ENCODE measurements at regions not wholly inside any gene's neighbourhood (a gene's known extent, or its start where the extent isn't known, plus 50 kb on each side); places are given as distances from the start of the nearest gene placed in this dataset.

DNA sequence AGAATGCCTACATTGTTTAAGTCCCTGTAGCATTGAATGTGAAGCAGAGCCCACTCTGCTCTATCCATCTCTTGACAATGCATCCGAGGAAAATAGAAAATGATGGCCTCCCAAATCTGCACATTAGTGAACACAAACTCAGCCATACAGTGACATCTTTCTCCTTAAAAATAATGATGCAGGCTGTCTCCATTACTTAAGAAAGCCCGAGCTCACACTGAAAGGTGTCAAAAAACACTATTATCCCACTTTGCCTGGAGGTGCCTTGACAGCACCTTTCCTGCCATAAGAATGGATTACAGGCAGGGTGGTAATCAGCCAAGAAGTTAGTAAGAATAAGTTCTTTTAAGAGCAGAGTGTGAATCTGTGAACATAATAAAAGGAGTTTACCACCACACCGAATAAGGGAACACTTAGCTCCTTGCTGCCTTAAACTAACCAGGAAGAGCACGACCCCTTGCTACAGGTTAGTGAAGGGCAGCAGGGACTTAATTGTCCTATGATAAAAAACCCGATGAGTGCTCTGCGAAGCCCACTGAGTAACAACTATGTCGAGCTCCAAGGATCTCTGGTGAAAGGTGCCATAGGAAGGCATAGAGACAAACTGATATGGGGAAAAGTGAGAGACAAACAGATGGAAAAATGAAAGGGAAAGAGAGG, 123.2 kb upstream of the TUSC7 start:
- H3K9me3 ChIP-seq, result no peaks in the 10 kb centered on the region
- no peak overlapping the region for H3K4me2 ChIP-seq
- ChIA-PET POLR2A (no interaction called here), CTCF (interaction anchor here (0.6 to 0.8 kb wide), 2 partner anchors 11 to 311 kb away, joined by 3 read pairs; no protein-coding TSS in a partner anchor)
- no peak overlapping the region for H3K9ac ChIP-seq
- H3K9me2 ChIP-seq, result no peaks in the 10 kb centered on the region
- H3F3A ChIP-seq (replicated peaks; ENCODE audit: insufficient read depth), result no peaks in the 10 kb centered on the region
- no peaks in the 10 kb centered on the region for H3K79me2 ChIP-seq (ENCODE audit: insufficient read depth)
- no peaks in the 10 kb centered on the region for H3K4me1 ChIP-seq (ENCODE audit: control insufficient read depth in 1 of 2, insufficient read depth in 2 of 2, low read depth in 1 of 2, low read length in 1 of 2)
- H3K4me3 ChIP-seq (ENCODE audit: low read depth in 2 of 2, low read length in 1 of 2), result no peak overlapping the region
- H3K27me3 ChIP-seq (ENCODE audit: insufficient read depth), result no peaks in the 10 kb centered on the region
- 41% methylated on average over 7 of the region's 7 CpGs for WGBS (ENCODE audit: low lambda C conversion rate)
- H3K36me3 ChIP-seq (replicated peaks in 1 of 2; ENCODE audit: control insufficient read depth in 1 of 2, insufficient read depth in 2 of 2, low read length in 1 of 2), result no peaks in the 10 kb centered on the region
- DNase-seq, result no peak
- no peaks in the 10 kb centered on the region for H4K20me1 ChIP-seq (ENCODE audit: insufficient read depth)
- H3K27ac ChIP-seq (ENCODE audit: low read depth in 2 of 2, low read length in 1 of 2), result no peak overlapping the region
- TF ChIP-seq TEAD4 (IDR thresholded peaks at IDR 0.05; ENCODE audit: borderline replicate concordance, insufficient read depth), result no peak
- TF ChIP-seq POLR2AphosphoS5 (IDR thresholded peaks at IDR 0.05; ENCODE audit: low read depth, low read length), result no peak
- TF ChIP-seq, protein P1, sequence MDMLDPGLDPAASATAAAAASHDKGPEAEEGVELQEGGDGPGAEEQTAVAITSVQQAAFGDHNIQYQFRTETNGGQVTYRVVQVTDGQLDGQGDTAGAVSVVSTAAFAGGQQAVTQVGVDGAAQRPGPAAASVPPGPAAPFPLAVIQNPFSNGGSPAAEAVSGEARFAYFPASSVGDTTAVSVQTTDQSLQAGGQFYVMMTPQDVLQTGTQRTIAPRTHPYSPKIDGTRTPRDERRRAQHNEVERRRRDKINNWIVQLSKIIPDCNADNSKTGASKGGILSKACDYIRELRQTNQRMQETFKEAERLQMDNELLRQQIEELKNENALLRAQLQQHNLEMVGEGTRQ (IDR thresholded peaks at IDR 0.05; ENCODE audit: borderline replicate concordance, low read depth, low read length), result no peak
- no peak for TF ChIP-seq TAF1 (IDR thresholded peaks at IDR 0.05; ENCODE audit: borderline replicate concordance, low read depth, low read length)
- TF ChIP-seq MEF2A (IDR thresholded peaks at IDR 0.05; ENCODE audit: borderline replicate concordance, low read depth), result no peak
- TF ChIP-seq NRF1 (IDR thresholded peaks at IDR 0.05; ENCODE audit: low read depth, low read length), result no peak
- TF ChIP-seq, protein P2, sequence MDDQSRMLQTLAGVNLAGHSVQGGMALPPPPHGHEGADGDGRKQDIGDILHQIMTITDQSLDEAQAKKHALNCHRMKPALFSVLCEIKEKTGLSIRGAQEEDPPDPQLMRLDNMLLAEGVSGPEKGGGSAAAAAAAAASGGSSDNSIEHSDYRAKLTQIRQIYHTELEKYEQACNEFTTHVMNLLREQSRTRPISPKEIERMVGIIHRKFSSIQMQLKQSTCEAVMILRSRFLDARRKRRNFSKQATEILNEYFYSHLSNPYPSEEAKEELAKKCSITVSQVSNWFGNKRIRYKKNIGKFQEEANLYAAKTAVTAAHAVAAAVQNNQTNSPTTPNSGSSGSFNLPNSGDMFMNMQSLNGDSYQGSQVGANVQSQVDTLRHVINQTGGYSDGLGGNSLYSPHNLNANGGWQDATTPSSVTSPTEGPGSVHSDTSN (IDR thresholded peaks at IDR 0.05), result no peak
- TF ChIP-seq EP300 (IDR thresholded peaks at IDR 0.05; ENCODE audit: borderline replicate concordance in 1 of 2, low read depth in 1 of 2, low read length in 1 of 2), result no peak
- TF ChIP-seq RXRA (IDR thresholded peaks at IDR 0.05; ENCODE audit: borderline replicate concordance, low read depth), result no peak
- no peak for TF ChIP-seq RFX5 (IDR thresholded peaks at IDR 0.05; ENCODE audit: low read length)
- TF ChIP-seq FOXM1 (IDR thresholded peaks at IDR 0.05; ENCODE audit: low read depth), result no peak
- TF ChIP-seq SIN3A (IDR thresholded peaks at IDR 0.05; ENCODE audit: borderline replicate concordance, low read depth, low read length), result no peak
- no peak for TF ChIP-seq TCF12 (IDR thresholded peaks at IDR 0.05)
- TF ChIP-seq YY1 (IDR thresholded peaks at IDR 0.05; ENCODE audit: low read depth), result no peak
- H2AFZ ChIP-seq (ENCODE audit: low read depth), result no peak overlapping the region

DNA sequence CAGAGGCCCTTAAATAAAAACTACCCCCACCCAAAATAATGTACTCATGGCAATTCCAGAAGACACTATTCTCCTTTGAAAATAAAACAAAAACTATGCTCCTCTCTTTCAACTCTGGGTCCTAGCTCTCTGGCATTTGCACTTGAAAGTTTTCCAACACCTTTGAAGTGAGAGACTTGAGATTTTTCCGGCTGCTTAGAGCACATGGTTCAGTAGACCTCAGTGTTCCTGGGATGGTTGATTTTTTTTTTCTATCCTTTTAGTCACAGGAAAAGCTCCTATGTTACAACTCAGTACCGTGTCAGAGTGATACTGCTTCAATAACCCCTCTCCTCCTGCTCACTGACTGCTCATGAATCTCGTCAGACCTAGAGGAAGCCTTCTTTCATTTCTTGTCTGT, 118.3 kb upstream of the TUSC7 start:
- no peak overlapping the region for H3K4me2 ChIP-seq

More for the DNA sequence above, 118.3 kb upstream of the TUSC7 start:
- 37% methylated on average over 3 of the region's 3 CpGs for WGBS (ENCODE audit: low lambda C conversion rate)
- Histone ChIP-seq H3K4me1 (ENCODE audit: control insufficient read depth in 1 of 2, insufficient read depth in 2 of 2, low read depth in 1 of 2, low read length in 1 of 2) (no peaks in the 10 kb centered on the region), H2AFZ (ENCODE audit: low read depth) (no peak overlapping the region), H3K9ac (no peak overlapping the region), H3K27ac (ENCODE audit: low read depth in 2 of 2, low read length in 1 of 2) (no peak overlapping the region), H3K36me3 (replicated peaks in 1 of 2; ENCODE audit: control insufficient read depth in 1 of 2, insufficient read depth in 2 of 2, low read length in 1 of 2) (no peaks in the 10 kb centered on the region), H3K27me3 (ENCODE audit: insufficient read depth) (no peaks in the 10 kb centered on the region), H3K79me2 (ENCODE audit: insufficient read depth) (no peaks in the 10 kb centered on the region), H3K9me3 (no peaks in the 10 kb centered on the region), H4K20me1 (ENCODE audit: insufficient read depth) (no peaks in the 10 kb centered on the region), H3K9me2 (no peaks in the 10 kb centered on the region), H3K4me3 (ENCODE audit: low read depth in 2 of 2, low read length in 1 of 2) (no peak overlapping the region), H3F3A (replicated peaks; ENCODE audit: insufficient read depth) (no peaks in the 10 kb centered on the region)
- ChIA-PET CTCF (interaction anchor here (1.5 kb wide), 1 partner anchor 24 kb away, joined by 4 read pairs; no protein-coding TSS in a partner anchor), POLR2A (no interaction called here)
- DNase-seq, result no peak
- TF ChIP-seq, protein P3, sequence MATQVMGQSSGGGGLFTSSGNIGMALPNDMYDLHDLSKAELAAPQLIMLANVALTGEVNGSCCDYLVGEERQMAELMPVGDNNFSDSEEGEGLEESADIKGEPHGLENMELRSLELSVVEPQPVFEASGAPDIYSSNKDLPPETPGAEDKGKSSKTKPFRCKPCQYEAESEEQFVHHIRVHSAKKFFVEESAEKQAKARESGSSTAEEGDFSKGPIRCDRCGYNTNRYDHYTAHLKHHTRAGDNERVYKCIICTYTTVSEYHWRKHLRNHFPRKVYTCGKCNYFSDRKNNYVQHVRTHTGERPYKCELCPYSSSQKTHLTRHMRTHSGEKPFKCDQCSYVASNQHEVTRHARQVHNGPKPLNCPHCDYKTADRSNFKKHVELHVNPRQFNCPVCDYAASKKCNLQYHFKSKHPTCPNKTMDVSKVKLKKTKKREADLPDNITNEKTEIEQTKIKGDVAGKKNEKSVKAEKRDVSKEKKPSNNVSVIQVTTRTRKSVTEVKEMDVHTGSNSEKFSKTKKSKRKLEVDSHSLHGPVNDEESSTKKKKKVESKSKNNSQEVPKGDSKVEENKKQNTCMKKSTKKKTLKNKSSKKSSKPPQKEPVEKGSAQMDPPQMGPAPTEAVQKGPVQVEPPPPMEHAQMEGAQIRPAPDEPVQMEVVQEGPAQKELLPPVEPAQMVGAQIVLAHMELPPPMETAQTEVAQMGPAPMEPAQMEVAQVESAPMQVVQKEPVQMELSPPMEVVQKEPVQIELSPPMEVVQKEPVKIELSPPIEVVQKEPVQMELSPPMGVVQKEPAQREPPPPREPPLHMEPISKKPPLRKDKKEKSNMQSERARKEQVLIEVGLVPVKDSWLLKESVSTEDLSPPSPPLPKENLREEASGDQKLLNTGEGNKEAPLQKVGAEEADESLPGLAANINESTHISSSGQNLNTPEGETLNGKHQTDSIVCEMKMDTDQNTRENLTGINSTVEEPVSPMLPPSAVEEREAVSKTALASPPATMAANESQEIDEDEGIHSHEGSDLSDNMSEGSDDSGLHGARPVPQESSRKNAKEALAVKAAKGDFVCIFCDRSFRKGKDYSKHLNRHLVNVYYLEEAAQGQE (IDR thresholded peaks at IDR 0.05; ENCODE audit: low read depth, low read length), result no peak
- TF ChIP-seq MEF2A (IDR thresholded peaks at IDR 0.05; ENCODE audit: borderline replicate concordance, low read depth) (no peak), SIN3A (IDR thresholded peaks at IDR 0.05; ENCODE audit: borderline replicate concordance, low read depth, low read length) (no peak), EZH2phosphoT487 (IDR thresholded peaks at IDR 0.05; ENCODE audit: borderline replicate concordance, low read depth) (no peak), EP300 (IDR thresholded peaks at IDR 0.05; ENCODE audit: borderline replicate concordance in 1 of 2, low read depth in 1 of 2, low read length in 1 of 2) (no peak)

Measured in SK-N-SH (cell line).